ENCODE measurements at regions not wholly inside any gene's neighbourhood (a gene's known extent, or its start where the extent isn't known, plus 50 kb on each side); places are given as distances from the start of the nearest gene placed in this dataset.

- TF ChIP-seq SUZ12 (IDR thresholded peaks at IDR 0.05; ENCODE audit: extremely low read depth, insufficient read depth, insufficient read length), result no peak
- TF ChIP-seq YY1 (IDR thresholded peaks at IDR 0.05; ENCODE audit: insufficient read depth, insufficient read length), result no peak
- no peak for TF ChIP-seq ZNF274 (IDR thresholded peaks at IDR 0.05; ENCODE audit: low read depth, low read length)
- no peaks in the 10 kb centered on the region for H3K9me3 ChIP-seq (ENCODE audit: insufficient read depth, low read length)
- DNase-seq (ENCODE audit: low read depth, low spot score), result no peak
- no peak overlapping the region for H3K4me3 ChIP-seq (ENCODE audit: insufficient read length, low read depth)
- no peak overlapping the region for H3K9ac ChIP-seq (ENCODE audit: insufficient read length, low read depth)
- H3K27me3 ChIP-seq (ENCODE audit: insufficient read depth, insufficient read length), result no peaks in the 10 kb centered on the region
- H3K36me3 ChIP-seq (ENCODE audit: insufficient read depth, insufficient read length, low read length), result no peaks in the 10 kb centered on the region
- no peaks in the 10 kb centered on the region for H3K4me1 ChIP-seq (ENCODE audit: insufficient read depth, insufficient read length)
Observed at GRCh38 chr2:8101614-8102277, 580.1 kb upstream of the ID2 start.

- H3K9ac ChIP-seq (ENCODE audit: insufficient read length, low read depth), result no peak overlapping the region
- DNase-seq (ENCODE audit: low read depth, low spot score), result no peak
- H3K9me3 ChIP-seq (ENCODE audit: insufficient read depth, low read length), result no peaks in the 10 kb centered on the region
- no peak overlapping the region for H3K4me3 ChIP-seq (ENCODE audit: insufficient read length, low read depth)
- TF ChIP-seq SUZ12 (IDR thresholded peaks at IDR 0.05; ENCODE audit: extremely low read depth, insufficient read depth, insufficient read length) (no peak), ZNF274 (IDR thresholded peaks at IDR 0.05; ENCODE audit: low read depth, low read length) (no peak), YY1 (IDR thresholded peaks at IDR 0.05; ENCODE audit: insufficient read depth, insufficient read length) (no peak)
- no peaks in the 10 kb centered on the region for H3K4me1 ChIP-seq (ENCODE audit: insufficient read depth, insufficient read length)
- H3K36me3 ChIP-seq (ENCODE audit: insufficient read depth, insufficient read length, low read length), result no peaks in the 10 kb centered on the region
- no peaks in the 10 kb centered on the region for H3K27me3 ChIP-seq (ENCODE audit: insufficient read depth, insufficient read length)
Observed at GRCh38 chr2:8102470-8102869, 579.4 kb upstream of the ID2 start.

DNA sequence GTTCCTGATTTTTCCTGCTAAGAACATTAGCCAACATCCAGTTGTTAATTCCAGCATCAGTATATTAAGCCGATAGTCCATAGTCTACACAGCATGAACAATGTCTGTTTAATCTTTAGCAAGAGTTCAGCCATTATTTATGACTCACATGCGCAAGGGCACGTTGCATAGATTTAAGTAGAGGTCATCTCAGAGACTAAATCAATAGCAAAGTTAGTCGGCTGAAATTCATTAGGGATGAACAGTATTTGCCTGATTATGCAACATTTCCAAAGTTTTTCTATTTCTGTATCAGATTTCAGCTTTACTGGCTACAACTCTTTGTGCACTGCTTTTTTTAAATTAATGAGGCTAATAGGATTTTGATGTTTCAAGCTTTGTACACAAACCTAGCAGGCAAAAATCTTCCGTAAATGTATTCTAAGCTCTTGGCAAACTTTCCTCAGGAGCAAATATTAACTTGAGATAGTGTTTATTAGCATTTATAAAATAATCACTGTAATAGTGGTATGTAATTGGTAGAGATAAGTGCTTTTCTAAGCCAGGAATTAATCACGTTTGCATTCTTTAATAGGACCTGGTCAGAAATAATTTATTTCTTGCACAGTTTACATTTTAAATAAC lies 578.7 kb upstream of the ID2 start:
- no peak for DNase-seq (ENCODE audit: low read depth, low spot score)
- no peaks in the 10 kb centered on the region for H3K36me3 ChIP-seq (ENCODE audit: insufficient read depth, insufficient read length, low read length)
- no peaks in the 10 kb centered on the region for H3K9me3 ChIP-seq (ENCODE audit: insufficient read depth, low read length)
- no peaks in the 10 kb centered on the region for H3K27me3 ChIP-seq (ENCODE audit: insufficient read depth, insufficient read length)
- no peak overlapping the region for H3K4me3 ChIP-seq (ENCODE audit: insufficient read length, low read depth)
- no peak overlapping the region for H3K9ac ChIP-seq (ENCODE audit: insufficient read length, low read depth)
- no peaks in the 10 kb centered on the region for H3K4me1 ChIP-seq (ENCODE audit: insufficient read depth, insufficient read length)
- no peak for TF ChIP-seq ZNF274 (IDR thresholded peaks at IDR 0.05; ENCODE audit: low read depth, low read length)
- no peak for TF ChIP-seq SUZ12 (IDR thresholded peaks at IDR 0.05; ENCODE audit: extremely low read depth, insufficient read depth, insufficient read length)
- TF ChIP-seq YY1 (IDR thresholded peaks at IDR 0.05; ENCODE audit: insufficient read depth, insufficient read length), result no peak

- TF ChIP-seq SUZ12 (IDR thresholded peaks at IDR 0.05; ENCODE audit: extremely low read depth, insufficient read depth, insufficient read length) (no peak), YY1 (IDR thresholded peaks at IDR 0.05; ENCODE audit: insufficient read depth, insufficient read length) (no peak), ZNF274 (IDR thresholded peaks at IDR 0.05; ENCODE audit: low read depth, low read length) (no peak)
- no peaks in the 10 kb centered on the region; the same call in 1 of the 2 replicates for H3K9me3 ChIP-seq (ENCODE audit: insufficient read depth, low read length)
Observed at GRCh38 chr2:8107150-8107549, 574.7 kb upstream of the ID2 start.

DNA sequence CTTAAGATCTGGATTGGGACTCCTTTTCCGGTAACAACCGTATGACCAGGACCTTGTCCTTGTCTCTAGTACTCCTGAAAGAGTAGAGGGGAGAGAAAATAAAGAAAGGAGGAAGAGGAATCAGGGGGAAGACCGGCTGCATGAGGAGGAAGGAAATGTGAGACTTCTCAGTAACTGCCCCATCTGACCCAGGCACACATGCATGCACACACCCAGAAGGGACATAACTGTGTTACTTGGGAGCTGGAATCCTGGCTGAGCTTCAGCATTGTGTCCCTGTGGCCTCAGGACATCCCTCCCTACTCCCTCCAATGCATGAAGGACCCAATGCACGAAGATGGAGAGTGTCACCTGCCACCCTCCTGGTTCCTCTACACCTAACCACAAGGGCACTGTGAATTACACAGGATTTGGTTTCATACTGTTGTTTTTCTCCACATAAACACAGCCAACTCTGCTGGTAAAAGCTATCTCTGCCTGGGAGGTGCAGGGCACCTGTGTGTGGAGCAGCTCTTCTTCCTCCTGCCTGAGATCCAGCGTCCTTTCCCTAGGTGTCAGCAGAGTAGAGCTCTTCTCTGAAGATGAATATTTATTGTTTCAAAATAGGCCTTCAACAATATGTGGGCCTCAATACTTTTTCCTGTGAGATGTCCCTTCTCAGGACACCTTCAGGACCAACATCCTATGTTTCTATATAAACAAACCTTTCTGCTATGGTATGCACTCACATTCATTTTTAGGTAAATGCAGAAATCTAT lies 574.1 kb upstream of the ID2 start:
- DNase-seq (ENCODE audit: low read depth, low spot score), result no peak
- TF ChIP-seq ZNF274 (IDR thresholded peaks at IDR 0.05; ENCODE audit: low read depth, low read length) (no peak), SUZ12 (IDR thresholded peaks at IDR 0.05; ENCODE audit: extremely low read depth, insufficient read depth, insufficient read length) (no peak), YY1 (IDR thresholded peaks at IDR 0.05; ENCODE audit: insufficient read depth, insufficient read length) (no peak)
- no peaks in the 10 kb centered on the region; the same call in 1 of the 2 replicates for H3K9me3 ChIP-seq (ENCODE audit: insufficient read depth, low read length)
- no peaks in the 10 kb centered on the region for H3K4me1 ChIP-seq (ENCODE audit: insufficient read depth, insufficient read length)
- no peak overlapping the region for H3K9ac ChIP-seq (ENCODE audit: insufficient read length, low read depth)
- H3K4me3 ChIP-seq (ENCODE audit: insufficient read length, low read depth), result no peak overlapping the region
- H3K27me3 ChIP-seq (ENCODE audit: insufficient read depth, insufficient read length), result no peaks in the 10 kb centered on the region
- no peaks in the 10 kb centered on the region for H3K36me3 ChIP-seq (ENCODE audit: insufficient read depth, insufficient read length, low read length)

More at GRCh38 chr2:8107150-8107549, 574.7 kb upstream of the ID2 start:
- Histone ChIP-seq H3K36me3 (ENCODE audit: insufficient read depth, insufficient read length, low read length) (no peaks in the 10 kb centered on the region), H3K9ac (ENCODE audit: insufficient read length, low read depth) (no peak overlapping the region), H3K4me3 (ENCODE audit: insufficient read length, low read depth) (no peak overlapping the region), H3K4me1 (ENCODE audit: insufficient read depth, insufficient read length) (no peaks in the 10 kb centered on the region), H3K27me3 (ENCODE audit: insufficient read depth, insufficient read length) (no peaks in the 10 kb centered on the region)
- no peak for DNase-seq (ENCODE audit: low read depth, low spot score)

- Histone ChIP-seq H3K4me1 (ENCODE audit: insufficient read depth, insufficient read length) (no peaks in the 10 kb centered on the region), H3K4me3 (ENCODE audit: insufficient read length, low read depth) (no peak overlapping the region), H3K9ac (ENCODE audit: insufficient read length, low read depth) (no peak overlapping the region), H3K36me3 (ENCODE audit: insufficient read depth, insufficient read length, low read length) (no peaks in the 10 kb centered on the region), H3K9me3 (ENCODE audit: insufficient read depth, low read length) (no peaks in the 10 kb centered on the region; the same call in 1 of the 2 replicates), H3K27me3 (ENCODE audit: insufficient read depth, insufficient read length) (no peaks in the 10 kb centered on the region)
- no peak for TF ChIP-seq SUZ12 (IDR thresholded peaks at IDR 0.05; ENCODE audit: extremely low read depth, insufficient read depth, insufficient read length)
- TF ChIP-seq ZNF274 (IDR thresholded peaks at IDR 0.05; ENCODE audit: low read depth, low read length), result no peak
- TF ChIP-seq YY1 (IDR thresholded peaks at IDR 0.05; ENCODE audit: insufficient read depth, insufficient read length), result no peak
- no peak for DNase-seq (ENCODE audit: low read depth, low spot score)
Observed at GRCh38 chr2:8110716-8111115, 571.1 kb upstream of the ID2 start.

GRCh38 chr2:8111193-8111592 lies 570.7 kb upstream of the ID2 start:
- no peak overlapping the region for H3K9ac ChIP-seq (ENCODE audit: insufficient read length, low read depth)
- no peaks in the 10 kb centered on the region for H3K27me3 ChIP-seq (ENCODE audit: insufficient read depth, insufficient read length)
- no peak for TF ChIP-seq ZNF274 (IDR thresholded peaks at IDR 0.05; ENCODE audit: low read depth, low read length)
- no peak for TF ChIP-seq SUZ12 (IDR thresholded peaks at IDR 0.05; ENCODE audit: extremely low read depth, insufficient read depth, insufficient read length)
- no peak for TF ChIP-seq YY1 (IDR thresholded peaks at IDR 0.05; ENCODE audit: insufficient read depth, insufficient read length)
- no peaks in the 10 kb centered on the region; the same call in 1 of the 2 replicates for H3K9me3 ChIP-seq (ENCODE audit: insufficient read depth, low read length)
- no peaks in the 10 kb centered on the region for H3K36me3 ChIP-seq (ENCODE audit: insufficient read depth, insufficient read length, low read length)
- no peak for DNase-seq (ENCODE audit: low read depth, low spot score)
- H3K4me1 ChIP-seq (ENCODE audit: insufficient read depth, insufficient read length), result no peaks in the 10 kb centered on the region
- H3K4me3 ChIP-seq (ENCODE audit: insufficient read length, low read depth), result no peak overlapping the region

Data from NT2/D1 (cell line).